GM19455 (cell line): ENCODE measurements at regions not wholly inside any gene's neighbourhood (a gene's known extent, or its start where the extent isn't known, plus 50 kb on each side); places are given as distances from the start of the nearest gene placed in this dataset.

Experiments
- ATAC-seq: cut with Tn5 transposase; IDR thresholded peaks from one replicate; pipeline ENCODE4 v1.9.1; 2021; ENCODE audit not compliant: unreplicated experiment

GRCh38 chr7:130896051-130896881 is 162.3 kb upstream of the KLF14 start:
- no peak for ATAC-seq

- ATAC-seq = no peak
Observed at GRCh38 chr7:130896898-130897514, 163.0 kb upstream of the KLF14 start.

DNA sequence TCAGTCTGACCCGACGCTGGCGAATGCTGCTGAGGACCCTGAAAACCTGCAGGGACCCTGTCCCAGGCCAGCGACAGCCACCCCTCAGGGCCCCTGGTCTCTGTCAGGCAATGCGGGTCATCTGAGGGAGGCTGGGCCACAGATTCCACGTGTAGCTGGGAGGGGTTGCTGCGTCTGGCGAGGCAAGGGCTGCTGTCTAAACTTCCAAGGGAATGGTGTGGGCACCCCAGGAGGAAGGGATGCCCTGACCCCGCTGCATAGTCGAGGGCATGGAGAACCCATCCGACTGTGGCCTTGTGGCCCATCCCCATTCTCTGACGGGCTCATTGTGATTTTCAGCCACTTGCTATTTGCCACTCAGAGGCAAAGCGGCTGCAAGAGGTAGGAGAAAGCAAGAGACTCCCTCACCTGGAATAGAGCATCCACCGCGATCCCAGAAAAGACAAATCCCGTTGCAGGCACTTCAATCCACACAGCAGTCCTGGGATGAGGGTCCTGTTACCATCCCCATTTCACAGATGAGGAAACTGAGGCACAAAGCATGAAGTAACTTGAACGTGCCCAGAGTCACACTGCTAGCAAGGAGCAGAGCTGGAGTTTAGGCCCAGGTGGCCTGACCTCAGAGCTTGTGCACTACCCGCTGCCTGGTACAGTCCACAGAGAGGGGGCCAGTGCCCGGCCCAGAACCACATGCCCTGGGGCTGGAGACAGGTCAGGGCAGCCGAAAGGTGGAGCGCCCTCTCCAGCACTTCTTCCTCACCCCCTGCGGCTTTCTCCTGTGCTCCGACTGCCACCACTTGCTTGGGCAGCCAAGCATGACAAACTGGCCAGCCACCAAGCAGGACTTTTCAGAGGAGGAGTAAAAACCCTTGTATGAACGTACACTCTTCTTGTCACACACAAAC is 163.8 kb upstream of the KLF14 start:
- ATAC-seq = no peak

- no peak for ATAC-seq
Observed at GRCh38 chr7:130899071-130899560, 165.1 kb upstream of the KLF14 start.

DNA sequence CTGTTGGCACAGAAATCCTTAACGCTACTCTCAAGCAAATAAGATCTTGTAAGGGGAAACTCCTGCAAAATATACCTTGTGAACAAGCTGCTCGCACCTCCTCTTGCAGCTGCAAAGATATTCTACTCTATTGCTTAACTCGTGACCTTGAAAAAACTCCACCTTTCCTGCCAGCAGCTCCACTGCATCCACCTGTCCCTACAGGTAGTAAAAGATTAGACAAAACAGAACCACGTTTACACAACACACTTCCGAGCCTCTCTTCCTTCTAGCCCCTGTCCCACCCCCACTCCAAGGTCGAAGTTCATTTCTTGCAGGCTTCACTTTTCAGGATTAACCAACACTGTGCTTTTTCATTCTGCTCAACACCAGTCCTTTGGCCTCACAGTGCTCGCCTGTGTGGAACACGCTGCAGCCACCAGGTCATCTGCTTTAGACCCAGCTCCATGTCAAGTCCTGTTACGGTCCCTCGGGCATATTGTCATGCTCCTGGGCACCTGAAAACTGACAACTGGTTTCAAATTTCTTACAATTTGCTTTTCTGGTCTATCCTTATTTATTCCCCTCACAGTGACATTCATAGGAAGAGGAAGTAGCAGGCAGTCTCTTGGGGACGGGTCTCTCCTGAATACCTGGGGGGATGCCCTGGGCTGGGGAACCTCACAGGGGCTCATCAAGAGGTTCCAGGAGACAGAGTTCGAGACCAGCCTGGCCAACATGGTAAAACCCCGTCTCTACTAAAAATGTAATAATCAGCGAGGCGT is 165.8 kb upstream of the KLF14 start:
- ATAC-seq = no peak

GRCh38 chr7:130900471-130901076 is 166.6 kb upstream of the KLF14 start:
- no peak for ATAC-seq

DNA sequence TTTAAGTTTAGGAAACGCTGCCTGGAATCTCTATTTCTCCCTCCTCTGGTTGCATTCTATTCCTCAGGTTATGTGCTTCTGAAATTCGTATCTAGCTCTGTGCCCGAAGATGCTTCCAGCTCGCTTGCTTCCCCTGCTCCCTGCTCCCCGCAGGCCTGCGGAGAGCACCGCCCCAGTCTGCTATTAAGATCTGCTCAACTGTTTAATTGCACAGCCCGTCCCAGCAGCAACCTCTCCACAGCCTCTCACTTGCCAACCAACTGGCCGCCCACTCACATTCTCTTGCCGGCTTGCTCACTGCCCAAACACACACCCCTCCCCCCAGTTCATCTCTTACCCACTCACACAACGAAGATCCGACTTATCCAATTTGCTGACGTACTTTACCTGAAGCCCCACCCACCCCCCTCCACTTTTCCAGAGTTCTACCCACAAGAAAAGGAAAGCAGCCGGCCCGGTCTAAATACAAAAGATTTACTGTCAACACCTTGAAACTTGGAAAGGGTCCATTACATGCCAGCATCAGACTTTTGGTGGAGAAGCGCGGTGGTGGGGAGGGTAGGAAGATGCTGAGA is 167.3 kb upstream of the KLF14 start:
- no peak for ATAC-seq

DNA sequence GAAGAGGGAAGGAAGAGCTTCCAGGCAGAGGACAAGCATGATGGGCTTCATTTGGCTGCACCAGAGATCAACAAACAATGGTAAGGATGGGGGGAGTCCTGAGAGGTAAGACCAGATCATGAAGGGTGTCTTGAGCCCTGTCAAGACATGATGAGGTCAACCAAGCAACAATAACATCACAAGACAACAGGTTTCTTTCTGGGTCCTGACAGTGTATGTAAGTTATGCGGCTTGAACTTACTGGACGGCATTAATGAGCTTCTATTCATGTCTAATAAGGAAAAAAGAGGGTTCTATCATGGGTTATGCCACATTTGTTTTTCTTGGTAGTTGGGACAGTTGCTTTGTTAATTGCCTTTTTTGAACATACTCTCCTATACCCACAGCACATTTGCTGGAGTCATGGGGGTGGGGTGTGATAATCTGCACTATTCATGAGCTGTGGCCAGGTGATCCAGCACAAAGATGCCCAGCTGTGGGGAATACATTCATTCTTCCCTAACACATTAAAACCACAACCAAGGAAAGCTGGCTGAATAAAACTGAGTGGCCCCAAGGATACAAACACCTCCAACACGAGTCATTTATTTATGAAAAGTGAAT is 168.8 kb upstream of the KLF14 start:
- ATAC-seq = no peak

DNA sequence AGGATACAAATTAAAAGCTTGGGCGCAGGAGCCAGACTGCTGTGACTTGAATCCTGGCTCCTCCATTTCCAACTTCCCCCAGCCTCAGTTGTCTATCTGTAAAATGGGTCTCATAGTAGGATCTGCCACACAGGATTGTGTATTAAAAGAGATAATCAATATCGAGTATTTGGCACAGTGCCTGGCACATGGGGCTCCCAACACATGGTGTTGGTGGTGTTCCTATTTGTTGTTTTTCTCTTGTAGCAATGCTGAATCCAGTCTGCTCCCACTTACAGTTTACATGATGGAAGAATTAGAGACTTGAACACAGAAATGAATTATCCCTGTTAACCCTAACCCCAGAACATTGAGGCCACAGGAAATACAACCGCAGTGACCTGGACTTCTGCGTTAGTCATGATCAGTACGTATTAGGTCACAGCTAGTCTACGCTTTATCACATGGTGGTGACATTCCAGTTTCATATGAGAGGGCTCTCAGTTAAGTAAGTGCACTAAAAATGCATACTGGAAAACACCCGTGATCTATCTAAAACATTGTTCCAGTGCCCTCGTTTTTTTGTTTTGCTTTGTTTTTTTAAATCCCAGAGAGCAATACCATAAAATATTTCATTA is 169.5 kb upstream of the KLF14 start:
- ATAC-seq = no peak

- no peak for ATAC-seq
Observed at GRCh38 chr7:130904031-130904757, 170.2 kb upstream of the KLF14 start.

- no peak for ATAC-seq
Observed at GRCh38 chr7:130904792-130905191, 170.8 kb upstream of the KLF14 start.

- no peak for ATAC-seq
Observed at GRCh38 chr7:130906575-130906974, 172.6 kb upstream of the KLF14 start.

GRCh38 chr7:130907439-130907838 is 173.4 kb upstream of the KLF14 start:
- no peak for ATAC-seq

- no peak for ATAC-seq
Observed at GRCh38 chr7:130908345-130909160, 174.5 kb upstream of the KLF14 start.

DNA sequence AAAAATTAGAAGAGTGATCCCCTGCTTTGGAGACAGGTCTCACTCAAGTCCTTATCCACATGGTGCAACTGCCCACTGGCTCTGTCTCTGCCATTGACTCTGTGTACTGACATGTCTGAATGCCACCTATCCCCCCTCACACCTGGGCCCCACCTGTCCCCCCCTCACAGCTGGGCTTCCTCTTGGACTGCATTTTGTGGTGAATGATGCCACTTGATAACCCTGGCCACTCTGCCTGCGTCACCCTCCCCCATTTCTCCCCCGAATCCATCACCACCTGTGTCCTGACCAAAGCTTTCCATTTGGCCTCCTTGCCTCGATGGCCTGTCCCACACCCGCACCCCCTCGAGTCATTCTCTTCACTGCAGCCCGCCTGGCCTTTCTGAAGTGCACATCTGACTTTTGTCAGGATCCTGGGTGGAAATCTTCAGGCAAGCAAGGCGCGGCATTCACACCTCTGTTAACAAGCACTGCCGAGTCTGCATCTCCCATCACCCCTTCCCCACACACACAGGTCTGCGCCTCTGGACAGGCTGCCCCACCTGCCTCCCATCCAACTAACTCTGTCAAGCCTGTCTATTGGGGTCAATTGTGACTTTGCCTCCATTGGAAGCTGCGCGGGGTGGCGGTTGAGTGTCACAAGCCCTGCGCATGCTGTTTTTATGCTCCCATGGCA is 175.3 kb upstream of the KLF14 start:
- ATAC-seq = no peak

DNA sequence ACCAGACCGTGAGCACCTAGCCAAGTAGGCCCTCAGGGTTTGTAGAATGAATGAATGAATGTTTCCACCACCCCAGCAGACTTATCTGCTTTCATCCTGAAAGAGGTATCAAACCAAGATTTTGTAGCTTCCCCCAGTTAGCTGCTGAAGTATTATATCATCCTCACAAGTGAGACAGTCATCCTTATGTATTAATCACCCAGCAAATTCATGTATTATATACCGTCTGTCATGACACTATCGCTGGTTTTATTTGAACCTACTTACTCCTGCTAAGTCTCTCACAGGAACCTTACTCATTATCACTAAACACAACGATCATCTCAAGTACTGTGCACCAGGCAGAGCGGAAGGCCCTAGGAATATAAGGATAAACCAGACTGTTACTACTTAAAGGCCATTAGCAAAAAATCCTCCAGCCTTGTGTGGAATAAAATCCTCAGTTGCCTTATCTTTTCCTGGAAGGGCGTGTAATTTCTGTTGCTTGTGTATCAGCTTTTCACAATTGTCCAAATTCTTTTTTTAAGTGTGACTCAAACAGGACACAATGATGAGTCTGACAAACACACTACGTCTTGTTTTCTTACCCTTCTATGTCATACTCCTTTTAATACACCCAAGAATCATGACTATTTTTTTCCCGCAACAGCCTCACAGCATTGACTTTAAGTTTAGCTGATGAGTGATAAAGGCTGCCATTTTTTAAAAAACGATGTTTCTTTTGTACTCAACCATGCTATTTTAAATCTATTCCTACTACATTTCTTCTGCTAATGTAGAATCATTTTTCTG is 176.1 kb upstream of the KLF14 start:
- no peak for ATAC-seq
